ENCODE measurements at regions not wholly inside any gene's neighbourhood (a gene's known extent, or its start where the extent isn't known, plus 50 kb on each side); places are given as distances from the start of the nearest gene placed in this dataset.

DNA sequence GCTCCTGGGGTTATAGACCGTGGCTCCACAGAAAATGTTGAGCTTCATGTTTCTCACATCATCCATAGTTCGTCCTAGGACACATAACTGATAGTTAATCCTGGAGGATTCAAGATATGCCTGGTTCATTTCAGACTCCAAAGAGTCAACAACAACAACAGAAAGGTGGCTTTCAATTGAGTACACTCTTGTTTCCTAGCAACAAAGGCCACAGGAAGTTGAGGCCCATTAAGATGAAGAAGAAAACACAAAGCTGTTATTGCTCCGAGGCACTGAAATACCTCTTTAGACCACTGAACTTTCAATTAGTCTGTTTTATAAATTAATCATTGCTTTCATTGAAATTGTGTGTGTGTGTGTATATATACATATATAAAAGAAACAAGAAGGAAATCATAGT, 154.5 kb downstream of the YIPF5 start:
- H2AFZ ChIP-seq (ENCODE audit: low read depth, low read length): no peak overlapping the region
- no peak overlapping the region for H3K9ac ChIP-seq (ENCODE audit: low read length)
- H3K4me2 ChIP-seq (ENCODE audit: low read length): no peak overlapping the region
- no peaks in the 10 kb centered on the region for H3K36me3 ChIP-seq (ENCODE audit: insufficient read depth, low read length)
- H3K27me3 ChIP-seq (ENCODE audit: insufficient read depth, low read depth, low read length): no peaks in the 10 kb centered on the region
- TF ChIP-seq TAF1 (IDR thresholded peaks at IDR 0.05; ENCODE audit: low read depth): no peak
- TF ChIP-seq POLR2AphosphoS5 (IDR thresholded peaks at IDR 0.05): peak; percentile 11
- H3K79me2 ChIP-seq (replicated peaks; ENCODE audit: insufficient read depth, low read length): no peaks in the 10 kb centered on the region
- H4K20me1 ChIP-seq (ENCODE audit: insufficient read depth): no peaks in the 10 kb centered on the region
- no peak overlapping the region for H3K4me3 ChIP-seq (ENCODE audit: low read length)
- H3F3A ChIP-seq (ENCODE audit: insufficient read depth, low read length, poor library complexity, severe bottlenecking): no peaks in the 10 kb centered on the region
- peak overlapping the region; percentile 22 for H3K27ac ChIP-seq (ENCODE audit: low read length)
- H3K9me3 ChIP-seq (ENCODE audit: low read length): no peaks in the 10 kb centered on the region
- no peaks in the 10 kb centered on the region for H3K9me2 ChIP-seq (ENCODE audit: insufficient read depth, low read length)

DNA sequence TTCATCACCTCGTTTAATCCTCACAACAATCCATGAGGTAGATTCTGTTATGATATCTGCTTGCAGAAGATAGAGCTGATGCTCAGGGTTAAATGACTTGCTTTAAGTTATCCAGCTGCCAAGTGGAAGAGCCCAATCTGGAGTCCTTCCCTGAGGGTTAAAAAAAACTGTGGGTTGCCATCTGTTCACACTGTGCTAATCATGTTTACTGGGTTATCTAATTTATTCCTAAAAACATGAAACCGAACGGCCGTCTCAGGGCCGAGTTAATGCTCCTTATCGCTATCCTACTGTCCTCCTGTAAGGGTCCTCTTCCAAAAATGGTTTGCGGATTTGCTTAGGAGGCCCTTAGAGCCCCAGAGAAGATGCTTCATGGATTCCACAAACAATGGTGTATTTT, 153.3 kb downstream of the YIPF5 start:
- H3K9me3 ChIP-seq (ENCODE audit: low read length): no peaks in the 10 kb centered on the region
- no peaks in the 10 kb centered on the region for H3K79me2 ChIP-seq (replicated peaks; ENCODE audit: insufficient read depth, low read length)
- no peak overlapping the region for H3K9ac ChIP-seq (ENCODE audit: low read length)
- H3F3A ChIP-seq (ENCODE audit: insufficient read depth, low read length, poor library complexity, severe bottlenecking): no peaks in the 10 kb centered on the region
- no peaks in the 10 kb centered on the region for H3K9me2 ChIP-seq (ENCODE audit: insufficient read depth, low read length)
- no peaks in the 10 kb centered on the region for H3K27me3 ChIP-seq (ENCODE audit: insufficient read depth, low read depth, low read length)
- H3K4me3 ChIP-seq (ENCODE audit: low read length): no peak overlapping the region
- no peaks in the 10 kb centered on the region for H3K36me3 ChIP-seq (ENCODE audit: insufficient read depth, low read length)
- no peak for TF ChIP-seq SMC3 (conservative IDR thresholded peaks at IDR 0.05; ENCODE audit: poor library complexity)
- TF ChIP-seq, protein P1, sequence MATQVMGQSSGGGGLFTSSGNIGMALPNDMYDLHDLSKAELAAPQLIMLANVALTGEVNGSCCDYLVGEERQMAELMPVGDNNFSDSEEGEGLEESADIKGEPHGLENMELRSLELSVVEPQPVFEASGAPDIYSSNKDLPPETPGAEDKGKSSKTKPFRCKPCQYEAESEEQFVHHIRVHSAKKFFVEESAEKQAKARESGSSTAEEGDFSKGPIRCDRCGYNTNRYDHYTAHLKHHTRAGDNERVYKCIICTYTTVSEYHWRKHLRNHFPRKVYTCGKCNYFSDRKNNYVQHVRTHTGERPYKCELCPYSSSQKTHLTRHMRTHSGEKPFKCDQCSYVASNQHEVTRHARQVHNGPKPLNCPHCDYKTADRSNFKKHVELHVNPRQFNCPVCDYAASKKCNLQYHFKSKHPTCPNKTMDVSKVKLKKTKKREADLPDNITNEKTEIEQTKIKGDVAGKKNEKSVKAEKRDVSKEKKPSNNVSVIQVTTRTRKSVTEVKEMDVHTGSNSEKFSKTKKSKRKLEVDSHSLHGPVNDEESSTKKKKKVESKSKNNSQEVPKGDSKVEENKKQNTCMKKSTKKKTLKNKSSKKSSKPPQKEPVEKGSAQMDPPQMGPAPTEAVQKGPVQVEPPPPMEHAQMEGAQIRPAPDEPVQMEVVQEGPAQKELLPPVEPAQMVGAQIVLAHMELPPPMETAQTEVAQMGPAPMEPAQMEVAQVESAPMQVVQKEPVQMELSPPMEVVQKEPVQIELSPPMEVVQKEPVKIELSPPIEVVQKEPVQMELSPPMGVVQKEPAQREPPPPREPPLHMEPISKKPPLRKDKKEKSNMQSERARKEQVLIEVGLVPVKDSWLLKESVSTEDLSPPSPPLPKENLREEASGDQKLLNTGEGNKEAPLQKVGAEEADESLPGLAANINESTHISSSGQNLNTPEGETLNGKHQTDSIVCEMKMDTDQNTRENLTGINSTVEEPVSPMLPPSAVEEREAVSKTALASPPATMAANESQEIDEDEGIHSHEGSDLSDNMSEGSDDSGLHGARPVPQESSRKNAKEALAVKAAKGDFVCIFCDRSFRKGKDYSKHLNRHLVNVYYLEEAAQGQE (IDR thresholded peaks at IDR 0.05; ENCODE audit: borderline replicate concordance): no peak
- no peak for TF ChIP-seq RAD21 (conservative IDR thresholded peaks at IDR 0.05)
- TF ChIP-seq, protein P2, sequence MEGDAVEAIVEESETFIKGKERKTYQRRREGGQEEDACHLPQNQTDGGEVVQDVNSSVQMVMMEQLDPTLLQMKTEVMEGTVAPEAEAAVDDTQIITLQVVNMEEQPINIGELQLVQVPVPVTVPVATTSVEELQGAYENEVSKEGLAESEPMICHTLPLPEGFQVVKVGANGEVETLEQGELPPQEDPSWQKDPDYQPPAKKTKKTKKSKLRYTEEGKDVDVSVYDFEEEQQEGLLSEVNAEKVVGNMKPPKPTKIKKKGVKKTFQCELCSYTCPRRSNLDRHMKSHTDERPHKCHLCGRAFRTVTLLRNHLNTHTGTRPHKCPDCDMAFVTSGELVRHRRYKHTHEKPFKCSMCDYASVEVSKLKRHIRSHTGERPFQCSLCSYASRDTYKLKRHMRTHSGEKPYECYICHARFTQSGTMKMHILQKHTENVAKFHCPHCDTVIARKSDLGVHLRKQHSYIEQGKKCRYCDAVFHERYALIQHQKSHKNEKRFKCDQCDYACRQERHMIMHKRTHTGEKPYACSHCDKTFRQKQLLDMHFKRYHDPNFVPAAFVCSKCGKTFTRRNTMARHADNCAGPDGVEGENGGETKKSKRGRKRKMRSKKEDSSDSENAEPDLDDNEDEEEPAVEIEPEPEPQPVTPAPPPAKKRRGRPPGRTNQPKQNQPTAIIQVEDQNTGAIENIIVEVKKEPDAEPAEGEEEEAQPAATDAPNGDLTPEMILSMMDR (IDR thresholded peaks at IDR 0.05; ENCODE audit: poor library complexity, severe bottlenecking): no peak
- H4K20me1 ChIP-seq (ENCODE audit: insufficient read depth): no peaks in the 10 kb centered on the region
- no peak overlapping the region for H2AFZ ChIP-seq (ENCODE audit: low read depth, low read length)
- H3K4me2 ChIP-seq (ENCODE audit: low read length): no peak overlapping the region
- no peak overlapping the region for H3K27ac ChIP-seq (ENCODE audit: low read length)

DNA sequence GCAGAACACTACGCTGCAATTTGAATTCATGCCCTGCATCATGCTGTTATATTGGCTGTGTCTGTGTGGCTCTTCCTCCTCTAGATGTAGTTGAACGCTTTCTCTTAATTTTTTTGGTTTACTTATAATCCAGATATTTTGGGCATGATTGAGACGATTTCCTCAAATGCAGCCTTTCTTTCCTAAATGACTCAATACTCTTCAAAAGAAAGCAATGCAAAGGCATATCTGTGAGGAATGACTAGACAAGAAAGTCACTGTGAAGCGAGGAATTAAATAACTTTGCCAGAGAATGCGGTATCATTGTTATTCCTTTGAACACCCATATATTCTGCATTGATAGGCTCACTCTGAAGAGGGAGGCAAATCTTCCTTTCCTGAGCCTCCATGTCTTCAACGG, 152.8 kb downstream of the YIPF5 start:
- no peaks in the 10 kb centered on the region for H3K36me3 ChIP-seq (ENCODE audit: insufficient read depth, low read length)
- H3K9me3 ChIP-seq (ENCODE audit: low read length): no peaks in the 10 kb centered on the region
- no peaks in the 10 kb centered on the region for H3K9me2 ChIP-seq (ENCODE audit: insufficient read depth, low read length)
- H3K4me3 ChIP-seq (ENCODE audit: low read length): no peak overlapping the region
- H3F3A ChIP-seq (ENCODE audit: insufficient read depth, low read length, poor library complexity, severe bottlenecking): no peaks in the 10 kb centered on the region
- no peaks in the 10 kb centered on the region for H3K79me2 ChIP-seq (replicated peaks; ENCODE audit: insufficient read depth, low read length)
- H3K27ac ChIP-seq (ENCODE audit: low read length): no peak overlapping the region
- no peaks in the 10 kb centered on the region for H4K20me1 ChIP-seq (ENCODE audit: insufficient read depth)
- no peak overlapping the region for H3K4me2 ChIP-seq (ENCODE audit: low read length)
- no peak overlapping the region for H3K9ac ChIP-seq (ENCODE audit: low read length)
- TF ChIP-seq, protein P1 (IDR thresholded peaks at IDR 0.05; ENCODE audit: borderline replicate concordance): no peak
- TF ChIP-seq POLR2AphosphoS5 (IDR thresholded peaks at IDR 0.05) (no peak), EZH2 (IDR thresholded peaks at IDR 0.05; ENCODE audit: borderline replicate concordance, insufficient read depth, low read length, poor library complexity, severe bottlenecking) (no peak), EP300 (conservative IDR thresholded peaks at IDR 0.05; ENCODE audit: poor library complexity, severe bottlenecking) (no peak), MXI1 (conservative IDR thresholded peaks at IDR 0.05; ENCODE audit: poor library complexity, severe bottlenecking) (no peak), RAD21 (conservative IDR thresholded peaks at IDR 0.05) (no peak), SMC3 (conservative IDR thresholded peaks at IDR 0.05; ENCODE audit: poor library complexity) (no peak), TAF1 (IDR thresholded peaks at IDR 0.05; ENCODE audit: low read depth) (no peak)
- TF ChIP-seq, protein P2 (IDR thresholded peaks at IDR 0.05; ENCODE audit: poor library complexity, severe bottlenecking): no peak
- H3K27me3 ChIP-seq (ENCODE audit: insufficient read depth, low read depth, low read length): no peaks in the 10 kb centered on the region
- no peak overlapping the region for H2AFZ ChIP-seq (ENCODE audit: low read depth, low read length)

Measured in neural cell (in vitro differentiated cells).